C4-2B (cell line): ENCODE measurements at regions not wholly inside any gene's neighbourhood (a gene's known extent, or its start where the extent isn't known, plus 50 kb on each side); places are given as distances from the start of the nearest gene placed in this dataset.

Experiments
- CTCF ChIP-seq: fragments of 450-650 bp; conservative IDR thresholded peaks from 2 replicates; pipeline ENCODE4 v1.5.1; 2017; ENCODE audit warnings: mild to moderate bottlenecking
- ZFX ChIP-seq: fragments of 450-650 bp; IDR thresholded peaks from 2 replicates; pipeline ENCODE4 v1.6.1; 2017

- TF ChIP-seq CTCF (no peak), ZFX (no peak)
Measured at GRCh38 chr10:106502641-106503040, 661.9 kb downstream of the SORCS1 start.
